ENCODE measurements at regions not wholly inside any gene's neighbourhood (a gene's known extent, or its start where the extent isn't known, plus 50 kb on each side); places are given as distances from the start of the nearest gene placed in this dataset.

DNA sequence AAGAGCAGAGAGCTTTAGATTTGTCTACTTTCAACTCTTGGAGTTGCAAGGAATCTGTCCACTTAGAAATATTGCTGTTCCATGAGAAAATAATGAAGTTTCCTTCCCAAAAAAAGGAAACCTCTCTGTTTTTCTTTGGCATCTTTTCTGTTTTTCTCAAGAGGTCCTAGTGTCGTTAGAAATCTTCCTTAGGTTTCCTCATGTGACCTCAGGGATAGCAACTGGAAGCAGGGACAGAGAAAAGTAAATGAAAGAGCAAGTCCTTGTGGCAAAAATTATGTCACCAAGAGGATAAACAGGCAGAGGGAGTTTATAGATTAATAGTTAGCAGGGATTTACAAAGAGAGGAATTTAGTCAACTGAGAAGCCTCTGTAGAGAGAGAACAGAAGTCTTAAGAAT, 478.4 kb upstream of the ADGRL3 start:
- Histone ChIP-seq H3K4me1 (ENCODE audit: insufficient read depth, low read length, poor library complexity, severe bottlenecking) (no peaks in the 10 kb centered on the region), H3K4me3 (ENCODE audit: low read depth, low read length, poor library complexity, severe bottlenecking) (no peak overlapping the region), H3K27ac (ENCODE audit: low read depth, low read length, poor library complexity, severe bottlenecking) (no peak overlapping the region), H3K9me3 (ENCODE audit: low read depth, low read length, poor library complexity, severe bottlenecking) (no peaks in the 10 kb centered on the region), H3K36me3 (ENCODE audit: insufficient read depth, low read length, poor library complexity, severe bottlenecking) (no peaks in the 10 kb centered on the region), H3K27me3 (replicated peaks; ENCODE audit: insufficient read depth, low read depth, low read length, poor library complexity) (no peaks in the 10 kb centered on the region)
- DNase-seq (ENCODE audit: low spot score), result no peak
- POLR2A ChIA-PET (ENCODE audit: low non-redundant PET), result no interaction called here
- TF ChIP-seq, protein P1, sequence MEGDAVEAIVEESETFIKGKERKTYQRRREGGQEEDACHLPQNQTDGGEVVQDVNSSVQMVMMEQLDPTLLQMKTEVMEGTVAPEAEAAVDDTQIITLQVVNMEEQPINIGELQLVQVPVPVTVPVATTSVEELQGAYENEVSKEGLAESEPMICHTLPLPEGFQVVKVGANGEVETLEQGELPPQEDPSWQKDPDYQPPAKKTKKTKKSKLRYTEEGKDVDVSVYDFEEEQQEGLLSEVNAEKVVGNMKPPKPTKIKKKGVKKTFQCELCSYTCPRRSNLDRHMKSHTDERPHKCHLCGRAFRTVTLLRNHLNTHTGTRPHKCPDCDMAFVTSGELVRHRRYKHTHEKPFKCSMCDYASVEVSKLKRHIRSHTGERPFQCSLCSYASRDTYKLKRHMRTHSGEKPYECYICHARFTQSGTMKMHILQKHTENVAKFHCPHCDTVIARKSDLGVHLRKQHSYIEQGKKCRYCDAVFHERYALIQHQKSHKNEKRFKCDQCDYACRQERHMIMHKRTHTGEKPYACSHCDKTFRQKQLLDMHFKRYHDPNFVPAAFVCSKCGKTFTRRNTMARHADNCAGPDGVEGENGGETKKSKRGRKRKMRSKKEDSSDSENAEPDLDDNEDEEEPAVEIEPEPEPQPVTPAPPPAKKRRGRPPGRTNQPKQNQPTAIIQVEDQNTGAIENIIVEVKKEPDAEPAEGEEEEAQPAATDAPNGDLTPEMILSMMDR (conservative IDR thresholded peaks at IDR 0.05; ENCODE audit: low read depth, low read length), result no peak
- no peak for TF ChIP-seq EZH2 (IDR thresholded peaks at IDR 0.05; ENCODE audit: borderline replicate concordance, low read depth, low read length, poor library complexity, severe bottlenecking)
- CTCF ChIA-PET, result no interaction called here
- intact Hi-C loops (cut with micrococcal nuclease; ENCODE audit: unreplicated experiment), result no loop called here
- BruUV-seq (replicated peaks), result no TSS peak

DNA sequence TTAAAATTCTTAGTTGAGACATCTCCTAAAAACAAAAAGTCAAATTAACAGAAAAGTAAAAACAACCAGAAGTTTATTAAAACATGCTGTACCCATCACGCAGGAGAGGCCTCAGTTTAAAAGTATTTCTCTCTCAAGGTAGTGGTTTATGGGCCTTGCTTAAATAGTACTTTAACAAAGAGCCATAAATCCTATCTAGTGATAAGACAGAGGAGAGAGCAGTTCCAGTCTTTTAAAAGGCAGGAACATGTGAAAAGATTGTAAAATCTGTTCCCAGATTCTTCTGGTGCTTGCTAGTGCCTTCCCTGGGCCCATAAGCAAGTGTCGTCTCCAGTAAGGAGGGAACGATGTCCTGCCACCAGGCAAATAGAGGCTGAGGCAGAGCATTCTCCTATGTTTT, 476.3 kb upstream of the ADGRL3 start:
- DNase-seq (ENCODE audit: low spot score), result no peak
- Histone ChIP-seq H3K27me3 (replicated peaks; ENCODE audit: insufficient read depth, low read depth, low read length, poor library complexity) (no peaks in the 10 kb centered on the region), H3K27ac (ENCODE audit: low read depth, low read length, poor library complexity, severe bottlenecking) (no peak overlapping the region), H3K9me3 (ENCODE audit: low read depth, low read length, poor library complexity, severe bottlenecking) (no peaks in the 10 kb centered on the region), H3K4me1 (ENCODE audit: insufficient read depth, low read length, poor library complexity, severe bottlenecking) (no peaks in the 10 kb centered on the region), H3K4me3 (ENCODE audit: low read depth, low read length, poor library complexity, severe bottlenecking) (no peak overlapping the region), H3K36me3 (ENCODE audit: insufficient read depth, low read length, poor library complexity, severe bottlenecking) (no peaks in the 10 kb centered on the region)
- ChIA-PET POLR2A (ENCODE audit: low non-redundant PET) (no interaction called here), CTCF (no interaction called here)
- BruUV-seq (replicated peaks), result no TSS peak
- TF ChIP-seq, protein P1 (conservative IDR thresholded peaks at IDR 0.05; ENCODE audit: low read depth, low read length), result no peak
- TF ChIP-seq EZH2 (IDR thresholded peaks at IDR 0.05; ENCODE audit: borderline replicate concordance, low read depth, low read length, poor library complexity, severe bottlenecking), result no peak
- intact Hi-C loops (cut with micrococcal nuclease; ENCODE audit: unreplicated experiment), result no loop called here

DNA sequence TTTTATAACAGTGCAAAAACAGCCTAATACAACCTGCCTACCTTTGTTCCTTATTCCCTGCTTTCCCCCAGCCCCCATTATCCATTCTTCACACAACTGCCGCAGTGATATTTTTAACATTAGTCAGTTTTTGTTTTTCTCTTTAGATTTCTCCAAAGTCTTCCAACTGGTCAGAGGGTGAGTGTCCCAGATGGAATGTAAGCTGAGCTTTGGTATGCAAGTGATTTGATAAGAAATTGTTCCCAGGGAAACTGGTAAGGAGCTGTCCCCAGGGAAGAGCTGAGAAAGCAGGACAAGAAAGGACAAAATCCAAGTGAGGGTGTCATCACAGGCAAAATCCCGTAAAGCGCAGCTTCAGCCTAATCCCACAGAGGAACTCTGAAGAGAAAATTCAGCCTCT, 475.5 kb upstream of the ADGRL3 start:
- TF ChIP-seq, protein P1 (conservative IDR thresholded peaks at IDR 0.05; ENCODE audit: low read depth, low read length), result no peak
- TF ChIP-seq EZH2 (IDR thresholded peaks at IDR 0.05; ENCODE audit: borderline replicate concordance, low read depth, low read length, poor library complexity, severe bottlenecking), result no peak
- BruUV-seq (replicated peaks), result no TSS peak
- H3K36me3 ChIP-seq (ENCODE audit: insufficient read depth, low read length, poor library complexity, severe bottlenecking), result no peaks in the 10 kb centered on the region
- no peak for DNase-seq (ENCODE audit: low spot score)
- H3K27ac ChIP-seq (ENCODE audit: low read depth, low read length, poor library complexity, severe bottlenecking), result no peak overlapping the region
- H3K4me3 ChIP-seq (ENCODE audit: low read depth, low read length, poor library complexity, severe bottlenecking), result no peak overlapping the region
- H3K27me3 ChIP-seq (replicated peaks; ENCODE audit: insufficient read depth, low read depth, low read length, poor library complexity), result no peaks in the 10 kb centered on the region
- POLR2A ChIA-PET (ENCODE audit: low non-redundant PET), result no interaction called here
- no peaks in the 10 kb centered on the region for H3K9me3 ChIP-seq (ENCODE audit: low read depth, low read length, poor library complexity, severe bottlenecking)
- CTCF ChIA-PET, result no interaction called here
- intact Hi-C loops (cut with micrococcal nuclease; ENCODE audit: unreplicated experiment), result no loop called here
- H3K4me1 ChIP-seq (ENCODE audit: insufficient read depth, low read length, poor library complexity, severe bottlenecking), result no peaks in the 10 kb centered on the region
